ENCODE measurements at regions not wholly inside any gene's neighbourhood (a gene's known extent, or its start where the extent isn't known, plus 50 kb on each side); places are given as distances from the start of the nearest gene placed in this dataset.

- TF ChIP-seq RELA (CRISPR knock-in tag; IDR thresholded peaks at IDR 0.05; ENCODE audit: borderline replicate concordance) (no peak), USF2 (CRISPR knock-in tag; IDR thresholded peaks at IDR 0.05) (no peak)
Observed at GRCh38 chr3:109927161-109927560, 589.8 kb upstream of the DPPA4 start (continued).

- no peak for TF ChIP-seq ZNF281 (CRISPR knock-in tag; IDR thresholded peaks at IDR 0.05)
- no peak for TF ChIP-seq ATF3 (CRISPR knock-in tag; conservative IDR thresholded peaks at IDR 0.05)
- TF ChIP-seq ESRRA (CRISPR knock-in tag; IDR thresholded peaks at IDR 0.05; ENCODE audit: borderline replicate concordance): no peak
- no peak for TF ChIP-seq ELF4 (CRISPR knock-in tag; IDR thresholded peaks at IDR 0.05; ENCODE audit: low read depth)
- no peak for TF ChIP-seq ZBTB21 (CRISPR knock-in tag; IDR thresholded peaks at IDR 0.05; ENCODE audit: borderline replicate concordance)
- no peak for TF ChIP-seq CTCF (IDR thresholded peaks at IDR 0.05)
- TF ChIP-seq GRHL2 (CRISPR knock-in tag; IDR thresholded peaks at IDR 0.05; ENCODE audit: insufficient replicate concordance, severe bottlenecking): no peak
- no peak for TF ChIP-seq CBFB (CRISPR knock-in tag; IDR thresholded peaks at IDR 0.05; ENCODE audit: low read depth)
- no peak for TF ChIP-seq ZBTB43 (CRISPR knock-in tag; IDR thresholded peaks at IDR 0.05)
- TF ChIP-seq JAZF1 (CRISPR knock-in tag; IDR thresholded peaks at IDR 0.05): no peak
- TF ChIP-seq NFE2L1 (CRISPR knock-in tag; IDR thresholded peaks at IDR 0.05): no peak
- TF ChIP-seq PRRX2 (CRISPR knock-in tag; IDR thresholded peaks at IDR 0.05): no peak
- no peak for TF ChIP-seq ARID4B (CRISPR knock-in tag; IDR thresholded peaks at IDR 0.05; ENCODE audit: borderline replicate concordance)
- TF ChIP-seq CREM (CRISPR knock-in tag; IDR thresholded peaks at IDR 0.05): no peak
- H3K4me3 Mint-ChIP-seq: no peak overlapping the region
- ChIA-PET CTCF (no interaction called here), POLR2A (no interaction called here)
- no peaks in the 10 kb centered on the region for H3K27me3 Mint-ChIP-seq (ENCODE audit: low read depth)
- H3K4me1 Mint-ChIP-seq: peaks cover 10% of the 10 kb centered on the region
- no peaks in the 10 kb centered on the region for H3K36me3 Mint-ChIP-seq
- ATAC-seq (no peak), DNase-seq (ENCODE audit: low spot score) (no peak)
- no peaks in the 10 kb centered on the region for H3K9me3 Mint-ChIP-seq
- H3K27ac Mint-ChIP-seq: no peak overlapping the region
Observed at GRCh38 chr3:109927726-109928125, 590.4 kb upstream of the DPPA4 start.

All from WTC11 (cell line).